ENCODE measurements at regions not wholly inside any gene's neighbourhood (a gene's known extent, or its start where the extent isn't known, plus 50 kb on each side); places are given as distances from the start of the nearest gene placed in this dataset.

DNA sequence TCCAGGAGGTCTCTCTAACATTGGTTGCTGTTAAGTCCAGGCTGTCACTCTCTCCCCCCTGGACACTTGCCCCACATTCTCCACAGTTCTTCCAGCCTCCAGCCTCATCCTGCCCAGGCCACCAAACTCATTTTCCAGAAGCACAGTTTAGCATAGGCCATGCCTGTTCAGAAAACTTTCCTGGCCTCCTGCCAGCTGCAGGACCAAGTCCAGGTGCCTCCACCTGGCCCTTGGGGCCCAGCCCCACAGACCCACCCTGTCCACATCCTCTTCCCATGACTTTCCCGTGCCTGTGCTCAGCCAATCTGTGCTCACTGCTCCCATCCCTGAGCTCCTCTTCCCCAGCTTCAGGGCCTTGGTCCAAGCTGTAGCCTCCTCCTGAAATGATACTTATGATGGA is 905.0 kb downstream of the UQCRFS1 start (continued):
- TF ChIP-seq TCF7 (CRISPR knock-in tag; IDR thresholded peaks at IDR 0.05; ENCODE audit: low read depth) (no peak), IRF2 (CRISPR knock-in tag; IDR thresholded peaks at IDR 0.05; ENCODE audit: borderline replicate concordance, low read depth) (no peak), FOXJ3 (CRISPR knock-in tag; IDR thresholded peaks at IDR 0.05; ENCODE audit: borderline replicate concordance) (no peak), USF1 (CRISPR knock-in tag; IDR thresholded peaks at IDR 0.05) (no peak), ZNF396 (CRISPR knock-in tag; IDR thresholded peaks at IDR 0.05; ENCODE audit: borderline replicate concordance) (no peak), ETV6 (CRISPR knock-in tag; IDR thresholded peaks at IDR 0.05) (no peak)
- TF ChIP-seq, protein P1, sequence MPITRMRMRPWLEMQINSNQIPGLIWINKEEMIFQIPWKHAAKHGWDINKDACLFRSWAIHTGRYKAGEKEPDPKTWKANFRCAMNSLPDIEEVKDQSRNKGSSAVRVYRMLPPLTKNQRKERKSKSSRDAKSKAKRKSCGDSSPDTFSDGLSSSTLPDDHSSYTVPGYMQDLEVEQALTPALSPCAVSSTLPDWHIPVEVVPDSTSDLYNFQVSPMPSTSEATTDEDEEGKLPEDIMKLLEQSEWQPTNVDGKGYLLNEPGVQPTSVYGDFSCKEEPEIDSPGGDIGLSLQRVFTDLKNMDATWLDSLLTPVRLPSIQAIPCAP (CRISPR knock-in tag; IDR thresholded peaks at IDR 0.05) = no peak

GRCh38 chr19:28307487-28307886 is 905.5 kb downstream of the UQCRFS1 start:
- Mint-ChIP-seq H3K4me1 (peaks cover 6% of the 10 kb centered on the region), H3K27me3 (ENCODE audit: low read depth) (no peaks in the 10 kb centered on the region), H3K27ac (no peak overlapping the region), H3K4me3 (no peak overlapping the region), H3K9me3 (peaks cover 15% of the 10 kb centered on the region), H3K36me3 (no peaks in the 10 kb centered on the region)
- DNase-seq (ENCODE audit: low spot score) (no peak), ATAC-seq (no peak)
- POLR2A ChIA-PET = no interaction called here
- TF ChIP-seq ZNF532 (CRISPR knock-in tag; IDR thresholded peaks at IDR 0.05; ENCODE audit: borderline replicate concordance) (no peak), SMAD3 (CRISPR knock-in tag; IDR thresholded peaks at IDR 0.05; ENCODE audit: borderline replicate concordance) (no peak), CBFB (CRISPR knock-in tag; IDR thresholded peaks at IDR 0.05; ENCODE audit: low read depth) (no peak), CREM (CRISPR knock-in tag; IDR thresholded peaks at IDR 0.05) (no peak), HMGXB4 (CRISPR knock-in tag; IDR thresholded peaks at IDR 0.05) (no peak), MAX (CRISPR knock-in tag; IDR thresholded peaks at IDR 0.05) (no peak), E2F1 (CRISPR knock-in tag; IDR thresholded peaks at IDR 0.05) (no peak), TP53 (CRISPR knock-in tag; IDR thresholded peaks at IDR 0.05) (no peak), HMGA2 (CRISPR knock-in tag; IDR thresholded peaks at IDR 0.05) (no peak), ZNF138 (CRISPR knock-in tag; conservative IDR thresholded peaks at IDR 0.05) (no peak), ATF1 (CRISPR knock-in tag; IDR thresholded peaks at IDR 0.05) (no peak), SOX15 (CRISPR knock-in tag; IDR thresholded peaks at IDR 0.05) (no peak), FOXK1 (CRISPR knock-in tag; IDR thresholded peaks at IDR 0.05) (no peak), RELA (CRISPR knock-in tag; IDR thresholded peaks at IDR 0.05; ENCODE audit: borderline replicate concordance) (no peak)
- TF ChIP-seq, protein P2, sequence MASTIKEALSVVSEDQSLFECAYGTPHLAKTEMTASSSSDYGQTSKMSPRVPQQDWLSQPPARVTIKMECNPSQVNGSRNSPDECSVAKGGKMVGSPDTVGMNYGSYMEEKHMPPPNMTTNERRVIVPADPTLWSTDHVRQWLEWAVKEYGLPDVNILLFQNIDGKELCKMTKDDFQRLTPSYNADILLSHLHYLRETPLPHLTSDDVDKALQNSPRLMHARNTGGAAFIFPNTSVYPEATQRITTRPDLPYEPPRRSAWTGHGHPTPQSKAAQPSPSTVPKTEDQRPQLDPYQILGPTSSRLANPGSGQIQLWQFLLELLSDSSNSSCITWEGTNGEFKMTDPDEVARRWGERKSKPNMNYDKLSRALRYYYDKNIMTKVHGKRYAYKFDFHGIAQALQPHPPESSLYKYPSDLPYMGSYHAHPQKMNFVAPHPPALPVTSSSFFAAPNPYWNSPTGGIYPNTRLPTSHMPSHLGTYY (CRISPR knock-in tag; IDR thresholded peaks at IDR 0.05) = no peak
- CTCF ChIA-PET = interaction anchor here (0.7 to 1.3 kb wide), 3 partner anchors 68 to 1279 kb away, joined by 3 to 4 read pairs (median 3); no protein-coding TSS in a partner anchor

All from WTC11 (cell line).